Ureter (tissue), 1 donor: ENCODE measurements at regions not wholly inside any gene's neighbourhood (a gene's known extent, or its start where the extent isn't known, plus 50 kb on each side); places are given as distances from the start of the nearest gene placed in this dataset.

ENCODE experiments used
- DNase-seq: peaks from one replicate; pipeline ENCODE4 v3.0.0-alpha.2; 2020; ENCODE audit warnings: low spot score
- donor health status: DM: yes; HTN: yes; CAD: no.

DNA sequence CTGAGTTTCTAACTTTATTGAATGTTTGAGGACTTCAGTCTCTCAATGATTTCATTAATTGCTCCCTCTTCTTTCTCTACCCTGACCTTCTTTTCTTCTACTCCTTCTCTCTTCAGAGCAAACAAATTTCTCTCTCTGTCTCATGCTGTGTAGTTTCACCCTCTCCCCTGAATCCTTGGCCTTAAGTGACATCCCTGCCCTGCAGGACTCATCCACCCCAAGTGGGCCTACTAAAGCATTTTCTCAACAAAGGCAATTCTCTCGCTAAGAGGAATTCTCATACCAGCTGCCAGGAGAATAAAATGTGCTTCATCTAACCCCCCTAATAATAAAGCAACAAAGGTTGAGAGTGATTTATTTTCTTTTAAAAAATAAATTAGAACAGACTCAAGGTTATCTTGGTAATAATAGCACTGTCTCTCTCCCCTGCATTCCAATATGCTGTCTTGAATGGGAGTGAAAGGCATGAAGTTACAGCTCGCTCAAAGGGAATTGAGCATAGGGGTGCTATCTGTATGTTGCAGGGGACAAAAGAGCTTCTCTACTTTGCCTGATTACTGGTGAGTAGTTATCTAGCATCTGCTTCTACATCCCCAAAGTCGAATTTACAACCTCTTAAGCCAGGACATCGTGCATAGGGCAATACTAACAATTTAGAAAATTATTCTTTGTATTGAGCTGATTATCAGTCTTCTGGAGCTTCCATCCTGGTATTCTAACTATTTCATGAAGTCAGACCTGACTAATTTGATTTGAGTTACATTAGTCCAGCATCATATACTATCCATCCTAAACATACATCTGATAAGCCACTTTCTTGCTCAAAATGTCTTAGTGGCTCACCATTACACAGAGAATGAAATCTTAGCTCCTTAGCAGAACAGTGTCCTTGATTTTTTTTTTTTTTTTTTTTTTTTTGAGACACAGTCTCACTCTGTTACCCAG is 76.9 kb upstream of the DNAJC19 start:
- no peak for DNase-seq

GRCh38 chr3:181056136-181056732 is 66.7 kb upstream of the DNAJC19 start:
- DNase-seq = no peak

DNA sequence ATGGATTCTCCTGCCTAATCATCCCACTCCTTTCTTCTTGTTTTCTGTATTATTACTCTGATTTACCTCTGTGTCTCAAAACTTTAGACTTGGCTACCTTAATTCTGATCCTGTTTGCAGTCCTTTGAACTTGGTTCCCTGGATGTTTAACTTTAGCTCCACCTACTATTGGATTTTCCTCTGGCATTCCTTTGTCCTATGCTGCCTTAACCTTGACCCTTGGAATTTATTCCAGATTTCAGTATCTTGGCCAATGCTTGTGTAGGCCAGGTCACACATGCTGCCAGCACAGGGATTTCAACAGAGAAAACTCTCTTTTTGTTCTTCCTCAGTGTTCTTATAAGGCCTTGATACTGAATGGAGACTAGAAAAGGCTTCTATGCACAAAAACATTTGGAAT is 65.0 kb upstream of the DNAJC19 start:
- DNase-seq = no peak

DNA sequence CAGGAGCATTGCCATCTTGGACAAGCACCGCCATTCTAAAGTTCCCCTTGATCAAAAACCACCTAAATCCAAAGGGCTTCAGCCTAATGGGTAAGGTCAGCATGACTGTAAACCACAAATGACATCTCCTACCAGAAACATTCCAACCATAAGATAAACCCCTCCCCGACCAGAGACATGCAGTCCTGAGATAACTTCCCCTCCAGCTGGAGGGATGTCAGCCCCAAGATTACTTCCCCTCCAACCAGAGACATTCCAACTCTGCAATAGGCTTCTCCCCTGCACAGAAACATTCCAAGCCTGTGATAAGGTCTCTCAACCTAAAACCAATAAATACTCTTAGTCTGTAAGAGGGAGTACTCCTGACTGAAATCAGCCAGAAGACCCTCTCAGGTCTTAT is 62.7 kb upstream of the DNAJC19 start:
- DNase-seq = no peak

GRCh38 chr3:181050738-181051137 is 61.2 kb upstream of the DNAJC19 start:
- no peak for DNase-seq

DNA sequence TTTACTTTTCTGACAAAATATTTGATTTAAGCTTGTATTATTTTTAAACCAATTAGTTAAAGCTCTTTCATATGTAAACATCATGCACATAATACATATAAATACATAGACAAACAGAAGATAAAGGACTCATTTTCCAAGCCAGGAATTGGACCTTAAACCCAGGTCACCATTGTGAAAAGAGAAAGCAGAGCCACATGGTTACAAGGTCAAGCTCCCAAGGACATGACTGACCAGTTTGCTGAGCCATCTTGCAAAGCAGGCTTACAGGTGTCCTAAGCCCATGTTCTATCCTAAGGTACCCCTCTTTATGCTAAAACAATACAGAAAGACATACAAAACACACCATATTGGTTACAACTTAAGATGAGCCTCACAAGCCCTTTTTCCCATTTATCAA is 50.5 kb upstream of the DNAJC19 start:
- no peak for DNase-seq
